GM18498 (cell line): ENCODE measurements at regions not wholly inside any gene's neighbourhood (a gene's known extent, or its start where the extent isn't known, plus 50 kb on each side); places are given as distances from the start of the nearest gene placed in this dataset.
"Not testable (repeated sequence)": the region's sequence is repeated elsewhere in the genome, so short reads cannot be mapped to it uniquely, and the experiment has no call there.

Experiments used
- ATAC-seq: cut with Tn5 transposase; IDR thresholded peaks from one replicate; pipeline ENCODE4 v1.9.1; 2021; ENCODE audit warnings: mild to moderate bottlenecking, moderate library complexity; ENCODE audit not compliant: unreplicated experiment

- ATAC-seq = no peak
Measured at GRCh38 chr14:56996721-56997399, 186.6 kb upstream of the OTX2 start.

- no peak for ATAC-seq
Measured at GRCh38 chr14:56995010-56995409, 184.7 kb upstream of the OTX2 start.

DNA sequence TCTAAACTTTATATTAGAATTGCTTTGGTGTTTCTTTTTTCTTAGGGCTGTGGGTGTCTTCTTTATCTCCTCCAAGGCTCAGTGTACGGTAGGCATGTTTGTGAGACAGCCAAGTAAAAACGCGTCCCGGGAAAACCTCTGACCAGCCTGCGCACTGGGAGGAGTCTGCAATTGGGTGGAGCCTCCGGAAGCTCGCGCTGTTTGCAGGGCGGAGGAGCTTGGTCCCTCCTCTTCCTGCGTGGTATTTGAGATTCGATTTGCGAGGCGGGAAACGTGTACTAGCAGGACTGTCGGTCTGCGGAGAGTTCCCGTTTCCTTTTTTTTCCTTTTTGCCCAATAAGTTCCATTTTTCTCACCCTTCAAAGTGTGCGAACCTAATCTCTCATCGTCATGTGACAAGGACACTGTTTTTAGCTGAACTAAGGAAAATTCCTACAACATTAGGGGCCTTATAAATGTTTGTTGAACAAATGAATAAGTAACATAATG lies 182.1 kb upstream of the OTX2 start:
- ATAC-seq = no peak

DNA sequence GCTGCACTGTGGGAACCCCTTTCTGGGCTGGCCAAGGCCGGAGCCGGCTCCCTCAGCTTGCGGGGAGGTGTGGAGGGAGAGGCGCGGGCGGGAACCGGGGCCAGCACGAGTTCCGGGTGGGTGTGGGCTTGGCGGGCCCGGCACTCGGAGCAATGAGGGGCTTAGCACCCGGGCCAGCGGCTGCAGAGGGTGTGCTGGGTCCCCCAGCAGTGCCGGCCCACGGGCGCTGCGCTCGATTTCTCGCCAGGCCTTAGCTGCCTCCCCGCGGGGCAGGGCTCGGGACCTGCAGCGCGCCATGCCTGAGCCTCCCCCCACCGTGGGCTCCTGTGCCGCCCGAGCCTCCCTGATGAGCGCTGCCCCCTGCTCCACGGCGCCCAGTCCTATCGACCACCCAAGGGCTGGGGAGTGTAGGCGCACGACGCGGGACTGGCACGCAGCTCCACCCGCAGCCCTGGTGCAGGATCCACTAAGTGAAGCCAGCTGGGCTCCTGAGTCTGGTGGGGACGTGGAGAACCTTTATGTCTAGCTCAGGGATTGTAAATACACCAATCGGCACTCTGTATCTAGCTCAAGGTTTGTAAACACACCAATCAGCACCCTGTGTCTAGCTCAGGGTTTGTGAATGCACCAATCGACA lies 180.8 kb upstream of the OTX2 start:
- not testable (repeated sequence) for ATAC-seq

GRCh38 chr14:56989359-56989758 lies 179.1 kb upstream of the OTX2 start:
- no peak for ATAC-seq

GRCh38 chr14:56979936-56980335 lies 169.7 kb upstream of the OTX2 start:
- ATAC-seq = no peak

- ATAC-seq = no peak
Measured at GRCh38 chr14:56976211-56976610, 165.9 kb upstream of the OTX2 start.

DNA sequence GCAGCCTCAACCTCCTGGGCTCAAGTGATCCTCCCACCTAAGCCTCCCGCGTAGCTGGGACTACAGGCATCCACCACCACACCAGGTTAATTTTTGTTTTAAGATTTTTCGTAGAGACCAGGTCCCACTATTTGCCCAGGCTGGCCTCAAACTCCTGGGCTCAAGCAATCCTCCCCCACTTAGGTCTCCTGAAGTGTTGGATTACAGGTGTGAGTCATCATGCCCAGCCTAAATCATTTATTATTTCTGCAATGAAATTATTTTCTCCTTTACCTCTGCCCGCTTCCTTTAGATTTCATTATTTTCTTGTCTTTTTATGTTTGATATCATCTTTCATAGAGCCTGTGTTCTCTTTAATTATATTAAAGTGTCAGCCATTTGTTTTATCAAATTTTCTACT lies 165.2 kb upstream of the OTX2 start:
- ATAC-seq = no peak

- no peak for ATAC-seq
Measured at GRCh38 chr14:56972948-56973347, 162.7 kb upstream of the OTX2 start.

GRCh38 chr14:56964895-56965294 lies 154.6 kb upstream of the OTX2 start:
- ATAC-seq = no peak

DNA sequence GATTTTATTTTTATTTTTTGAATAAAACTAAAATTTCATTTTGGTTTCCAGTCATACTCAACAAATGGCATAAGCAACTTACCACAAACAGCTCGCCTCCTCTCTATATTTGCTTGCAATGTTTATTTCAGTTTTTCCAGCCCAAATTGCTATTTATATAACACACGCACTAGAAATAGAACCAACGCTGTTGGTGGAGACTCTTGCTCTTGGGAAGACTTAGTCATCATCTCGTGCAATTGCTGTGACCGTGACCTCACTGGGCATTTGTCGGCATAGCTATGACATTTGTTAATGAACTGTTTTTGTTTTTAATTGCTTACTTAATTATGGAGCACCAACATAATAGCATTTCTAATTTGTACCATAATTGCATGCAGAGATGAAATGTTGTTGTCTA lies 153.1 kb upstream of the OTX2 start:
- no peak for ATAC-seq

GRCh38 chr14:56962444-56963080 lies 152.3 kb upstream of the OTX2 start:
- no peak for ATAC-seq

DNA sequence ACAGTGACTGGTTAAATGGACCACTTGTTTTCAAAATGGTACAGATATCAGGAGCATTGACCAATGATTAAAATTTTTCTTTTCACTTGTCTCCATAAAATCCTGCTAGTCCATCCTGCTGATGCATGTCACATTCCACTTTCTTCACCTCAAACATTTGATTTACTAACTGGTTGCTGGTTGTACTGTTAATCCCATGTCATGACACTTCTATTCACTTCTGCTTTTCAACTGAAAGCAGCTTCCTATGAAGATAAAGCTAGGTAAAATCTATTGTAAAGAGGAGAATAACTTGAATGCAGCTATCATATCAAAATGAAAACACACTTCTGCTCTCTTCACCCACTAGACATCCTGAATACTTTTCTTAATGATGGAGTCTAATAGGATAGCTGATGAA lies 149.6 kb upstream of the OTX2 start:
- ATAC-seq = no peak

GRCh38 chr14:56959121-56959520 lies 148.8 kb upstream of the OTX2 start:
- no peak for ATAC-seq

- no peak for ATAC-seq
Measured at GRCh38 chr14:56956182-56956581, 145.9 kb upstream of the OTX2 start.

- no peak for ATAC-seq
Measured at GRCh38 chr14:56955745-56956144, 145.5 kb upstream of the OTX2 start.

DNA sequence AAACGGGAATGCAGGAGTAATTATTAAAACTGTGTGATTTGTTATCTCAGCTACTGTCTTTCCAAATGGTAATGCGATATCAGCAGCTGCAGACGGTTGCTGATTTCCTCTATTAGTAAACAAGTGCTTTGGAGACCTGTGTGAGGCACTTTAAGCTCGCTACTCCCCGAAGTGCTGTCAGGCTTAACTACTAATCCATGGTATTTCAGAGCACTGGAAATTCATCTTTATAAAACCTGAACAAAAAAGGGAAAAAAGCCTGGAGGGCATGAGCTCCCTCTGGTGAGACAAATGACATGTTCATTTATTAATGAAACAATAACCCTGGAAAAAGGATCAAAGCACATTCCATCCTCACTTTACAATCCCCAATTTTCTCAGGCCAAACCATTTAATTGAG lies 143.6 kb upstream of the OTX2 start:
- ATAC-seq = no peak

- ATAC-seq = no peak
Measured at GRCh38 chr14:56952766-56953473, 142.6 kb upstream of the OTX2 start.

GRCh38 chr14:56949828-56950227 lies 139.5 kb upstream of the OTX2 start:
- ATAC-seq = no peak

DNA sequence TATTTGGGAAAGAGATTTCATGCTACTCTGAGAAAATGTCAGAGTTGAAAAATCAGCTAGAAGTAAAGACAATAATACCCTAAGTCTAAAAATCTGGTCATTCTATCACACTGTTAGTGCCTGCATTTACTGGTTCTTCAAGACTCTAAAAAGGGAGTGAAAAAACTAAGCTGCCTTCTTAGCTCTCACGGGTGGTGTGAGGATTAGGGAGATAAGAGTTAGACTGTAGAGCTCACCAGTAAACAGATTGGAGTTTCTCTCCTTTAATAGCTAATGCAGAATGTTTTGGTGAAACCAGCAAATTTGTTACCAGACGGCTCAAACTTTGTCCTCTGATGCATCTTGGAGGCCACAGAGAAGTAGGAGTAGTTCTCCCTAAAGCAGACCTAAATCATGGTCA lies 135.0 kb upstream of the OTX2 start:
- no peak for ATAC-seq

DNA sequence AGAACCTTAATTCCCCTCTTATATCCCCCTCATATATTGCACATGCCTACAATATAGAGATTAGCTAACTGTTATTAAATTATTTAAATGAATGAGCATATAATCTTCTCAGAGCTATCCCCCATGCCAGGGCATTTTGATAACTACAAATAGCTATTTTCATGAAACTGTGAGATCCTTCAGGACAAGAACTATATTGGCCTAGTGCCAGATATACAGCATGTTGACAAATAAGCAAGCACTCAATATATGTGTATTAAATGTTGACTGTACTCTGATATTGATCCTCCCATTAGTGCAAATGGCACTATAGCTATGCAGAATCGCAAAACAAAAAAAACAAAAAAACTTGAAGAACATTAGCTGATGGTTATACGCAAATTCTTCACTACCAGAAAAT lies 134.1 kb upstream of the OTX2 start:
- no peak for ATAC-seq

DNA sequence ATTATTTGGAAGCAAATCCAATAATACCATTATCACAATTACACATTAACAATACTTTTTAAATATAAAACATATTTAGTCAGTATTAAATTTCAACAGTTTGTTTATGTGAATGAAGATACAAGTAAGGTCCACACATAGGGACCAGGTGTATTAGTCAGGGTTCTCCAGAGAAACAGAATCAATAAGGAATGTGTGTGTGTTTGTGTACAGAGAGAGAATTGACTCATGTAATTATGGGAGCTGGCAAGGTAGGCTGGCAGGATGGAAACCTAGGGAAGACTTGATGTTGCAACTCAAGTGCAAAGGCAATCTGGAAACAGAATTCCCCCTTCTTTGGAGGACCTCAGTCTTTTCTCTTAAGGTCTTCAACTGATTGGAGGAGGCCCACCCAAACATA lies 123.2 kb upstream of the OTX2 start:
- no peak for ATAC-seq
